Hepatocyte (in vitro differentiated cells): ENCODE measurements at regions not wholly inside any gene's neighbourhood (a gene's known extent, or its start where the extent isn't known, plus 50 kb on each side); places are given as distances from the start of the nearest gene placed in this dataset.
"Not testable (repeated sequence)": the region's sequence is repeated elsewhere in the genome, so short reads cannot be mapped to it uniquely, and the experiment has no call there.

Experiments
- DNase-seq: peaks from one replicate; pipeline ENCODE4 v3.0.0-alpha.2; 2016; ENCODE audit warnings: low spot score
- H2AFZ ChIP-seq: fragments of 200-600 bp; sonication (generic); 2 replicates; pipeline ENCODE4 v1.6.0; 2016; ENCODE audit warnings: antibody characterized with exemption, mild to moderate bottlenecking
- H3K27ac ChIP-seq: fragments of 200-600 bp; sonication (generic); 2 replicates; pipeline ENCODE4 v1.5.1; 2016; ENCODE audit warnings: mild to moderate bottlenecking
- H3K27me3 ChIP-seq: fragments of 200-600 bp; sonication (generic); 2 replicates; pipeline ENCODE4 v1.6.1; 2016
- H3K36me3 ChIP-seq: fragments of 200-600 bp; sonication (generic); replicated peaks from 2 replicates; pipeline ENCODE4 v1.5.1; 2016; ENCODE audit warnings: low read depth; ENCODE audit not compliant: insufficient read depth
- H3K4me1 ChIP-seq: fragments of 200-600 bp; sonication (generic); 2 replicates; pipeline ENCODE4 v1.5.1; 2016; ENCODE audit warnings: mild to moderate bottlenecking, moderate library complexity; ENCODE audit not compliant: insufficient read depth
- H3K4me2 ChIP-seq: fragments of 200-600 bp; sonication (generic); 2 replicates; pipeline ENCODE4 v1.6.0; 2016
- H3K4me3 ChIP-seq: fragments of 200-600 bp; sonication (generic); 2 replicates; pipeline ENCODE4 v1.5.1; 2016; ENCODE audit warnings: mild to moderate bottlenecking
- H3K79me2 ChIP-seq: fragments of 200-600 bp; sonication (generic); 2 replicates; pipeline ENCODE4 v1.6.0; 2017; ENCODE audit warnings: mild to moderate bottlenecking
- H3K9me2 ChIP-seq: fragments of 200-600 bp; sonication (generic); replicated peaks from 2 replicates; pipeline ENCODE4 v1.6.0; 2017; ENCODE audit warnings: mild to moderate bottlenecking; ENCODE audit not compliant: insufficient read depth
- H3K9me3 ChIP-seq: fragments of 200-600 bp; sonication (generic); 2 replicates; pipeline ENCODE4 v1.5.1; 2016; ENCODE audit warnings: low read depth, mild to moderate bottlenecking
- H4K20me1 ChIP-seq: fragments of 200-600 bp; sonication (generic); 2 replicates; pipeline ENCODE4 v1.6.0; 2016; ENCODE audit warnings: mild to moderate bottlenecking; ENCODE audit not compliant: insufficient read depth, poor library complexity, severe bottlenecking
- EZH2 ChIP-seq: fragments of 200-600 bp; sonication (generic); IDR thresholded peaks from 2 replicates; pipeline ENCODE4 v1.6.1; 2016; ENCODE audit warnings: antibody characterized with exemption, mild to moderate bottlenecking, borderline replicate concordance
- EZH2phosphoT487 ChIP-seq: fragments of 200-600 bp; sonication (generic); IDR thresholded peaks from one replicate; pipeline ENCODE4 v1.6.1; 2018; ENCODE audit warnings: antibody characterized with exemption, mild to moderate bottlenecking, low read depth, moderate library complexity; ENCODE audit not compliant: unreplicated experiment, severe bottlenecking
- WGBS: methylation state at CpG from one replicate; pipeline ENCODE4 v1.1.6; 2016; ENCODE audit warnings: low lambda C conversion rate; ENCODE audit errors: missing lambda C conversion rate; 5-methylcytosine and 5-hydroxymethylcytosine counted together
- TF ChIP-seq, protein P1 (sequence below): fragments of 200-600 bp; sonication (generic); IDR thresholded peaks from 2 replicates; pipeline ENCODE4 v1.5.1; 2016; ENCODE audit warnings: antibody characterized with exemption, mild to moderate bottlenecking; ENCODE audit not compliant: poor library complexity

DNA sequence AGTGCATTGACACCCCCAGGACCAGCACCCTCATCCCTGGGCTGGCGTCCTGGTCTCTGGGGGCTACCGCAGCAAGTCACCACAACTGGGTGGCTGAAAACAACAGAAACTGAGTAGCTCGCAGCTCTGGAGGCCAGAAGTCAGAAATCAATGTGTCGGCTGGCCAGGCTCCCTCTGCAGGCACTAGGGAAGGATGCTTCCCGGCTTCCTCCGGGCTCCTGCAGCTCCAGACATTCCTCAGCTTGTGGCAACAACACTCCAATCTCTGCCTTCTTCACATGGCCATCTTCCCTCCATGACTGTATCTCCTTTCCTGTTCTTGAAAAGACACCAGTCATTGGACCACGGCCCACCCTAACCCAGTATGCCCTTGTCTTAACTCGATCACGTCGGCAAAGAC lies 224.2 kb downstream of the NPHP4 start:
- H3K4me2 ChIP-seq = no peak overlapping the region
- WGBS = 64% methylated on average over 10 of the region's 10 CpGs
- no peaks in the 10 kb centered on the region for H3K9me2 ChIP-seq
- no peak for DNase-seq
- H3K27me3 ChIP-seq = peaks cover 3% of the 10 kb centered on the region
- no peak overlapping the region for H2AFZ ChIP-seq
- TF ChIP-seq EZH2 (no peak), EZH2phosphoT487 (no peak)
- TF ChIP-seq, protein P1, sequence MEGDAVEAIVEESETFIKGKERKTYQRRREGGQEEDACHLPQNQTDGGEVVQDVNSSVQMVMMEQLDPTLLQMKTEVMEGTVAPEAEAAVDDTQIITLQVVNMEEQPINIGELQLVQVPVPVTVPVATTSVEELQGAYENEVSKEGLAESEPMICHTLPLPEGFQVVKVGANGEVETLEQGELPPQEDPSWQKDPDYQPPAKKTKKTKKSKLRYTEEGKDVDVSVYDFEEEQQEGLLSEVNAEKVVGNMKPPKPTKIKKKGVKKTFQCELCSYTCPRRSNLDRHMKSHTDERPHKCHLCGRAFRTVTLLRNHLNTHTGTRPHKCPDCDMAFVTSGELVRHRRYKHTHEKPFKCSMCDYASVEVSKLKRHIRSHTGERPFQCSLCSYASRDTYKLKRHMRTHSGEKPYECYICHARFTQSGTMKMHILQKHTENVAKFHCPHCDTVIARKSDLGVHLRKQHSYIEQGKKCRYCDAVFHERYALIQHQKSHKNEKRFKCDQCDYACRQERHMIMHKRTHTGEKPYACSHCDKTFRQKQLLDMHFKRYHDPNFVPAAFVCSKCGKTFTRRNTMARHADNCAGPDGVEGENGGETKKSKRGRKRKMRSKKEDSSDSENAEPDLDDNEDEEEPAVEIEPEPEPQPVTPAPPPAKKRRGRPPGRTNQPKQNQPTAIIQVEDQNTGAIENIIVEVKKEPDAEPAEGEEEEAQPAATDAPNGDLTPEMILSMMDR = no peak
- H3K36me3 ChIP-seq = no peaks in the 10 kb centered on the region
- no peaks in the 10 kb centered on the region for H3K9me3 ChIP-seq
- no peak overlapping the region for H3K4me3 ChIP-seq
- no peak overlapping the region for H3K27ac ChIP-seq
- no peaks in the 10 kb centered on the region for H4K20me1 ChIP-seq
- no peaks in the 10 kb centered on the region for H3K79me2 ChIP-seq
- no peaks in the 10 kb centered on the region for H3K4me1 ChIP-seq

DNA sequence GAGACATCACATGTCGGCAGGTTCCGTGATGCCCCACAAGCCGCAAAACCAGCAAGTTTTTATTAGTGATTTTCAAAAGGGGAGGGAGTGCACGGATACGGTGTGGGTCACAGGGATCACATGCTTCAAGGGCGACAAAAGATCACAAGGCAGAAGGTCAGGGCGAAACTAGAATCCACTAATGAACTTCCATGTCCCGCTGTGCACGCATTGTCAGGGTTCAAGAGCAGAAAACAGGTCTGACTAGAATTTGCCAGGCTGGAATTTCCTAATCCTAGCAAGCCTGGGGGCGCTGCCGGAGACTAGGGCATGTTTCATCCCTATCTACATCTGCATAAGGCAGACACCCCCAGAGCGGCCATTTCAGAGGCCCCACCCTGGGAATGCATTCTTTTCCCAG lies 225.2 kb downstream of the NPHP4 start:
- not testable (repeated sequence) for DNase-seq, H3K4me1 ChIP-seq, H4K20me1 ChIP-seq, H3K27me3 ChIP-seq, H3K4me2 ChIP-seq, H3K36me3 ChIP-seq, H3K4me3 ChIP-seq, H3K9me3 ChIP-seq, H3K27ac ChIP-seq, H3K79me2 ChIP-seq, H2AFZ ChIP-seq, H3K9me2 ChIP-seq
- WGBS = 39% methylated on average over 12 of the region's 12 CpGs

DNA sequence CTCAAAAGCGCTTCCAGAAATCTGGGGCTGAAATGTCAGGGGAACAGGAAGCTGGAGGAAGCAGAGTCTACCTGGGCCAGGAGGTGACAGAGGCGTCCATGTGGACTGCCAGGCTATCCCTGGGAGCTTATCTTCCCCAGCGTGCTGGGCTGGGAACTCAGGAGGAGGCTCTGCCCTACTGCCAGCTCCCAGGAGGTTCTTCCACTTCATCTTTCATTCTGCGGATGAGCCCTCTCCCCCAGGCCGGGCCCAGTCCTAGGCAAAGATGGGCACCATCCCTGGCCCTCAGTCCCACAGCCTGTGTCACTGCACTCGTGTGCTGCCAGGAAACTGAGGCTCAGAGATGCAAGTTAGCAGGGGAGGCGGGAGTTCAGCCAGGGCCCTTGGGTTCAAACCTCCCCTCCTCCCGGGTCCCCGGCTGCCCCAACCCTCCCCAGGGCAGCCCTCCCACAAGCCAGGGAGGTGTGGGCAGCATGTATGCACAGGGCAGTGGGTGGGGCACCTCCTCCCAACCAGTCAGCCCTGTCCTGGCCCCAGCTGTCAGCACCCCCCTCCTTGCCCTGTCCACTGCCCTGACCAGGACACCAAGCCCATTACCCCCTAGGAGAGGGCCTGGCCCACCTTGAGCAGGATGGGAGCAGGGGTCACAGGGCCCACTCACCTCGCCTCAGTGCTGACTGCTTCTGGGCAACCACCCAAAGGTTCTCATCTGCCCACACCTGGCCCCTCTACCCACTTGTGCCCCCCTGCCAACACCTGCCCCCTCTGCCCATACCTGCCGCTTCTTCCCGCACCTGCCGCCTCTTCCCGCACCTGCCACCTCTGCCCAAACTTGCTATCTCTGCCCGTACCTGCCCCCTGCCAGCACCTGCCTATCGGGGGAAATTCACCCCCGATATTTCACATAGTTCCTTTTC lies 226.0 kb downstream of the NPHP4 start:
- no peaks in the 10 kb centered on the region for H3K79me2 ChIP-seq
- DNase-seq = no peak
- peaks cover 3% of the 10 kb centered on the region for H3K27me3 ChIP-seq

GRCh38 chr1:5765483-5765882 lies 226.7 kb downstream of the NPHP4 start:
- Histone ChIP-seq H3K9me3 (no peaks in the 10 kb centered on the region), H3K4me1 (no peaks in the 10 kb centered on the region), H4K20me1 (no peaks in the 10 kb centered on the region), H3K9me2 (no peaks in the 10 kb centered on the region), H3K4me2 (no peak overlapping the region), H3K27ac (no peak overlapping the region), H3K79me2 (no peaks in the 10 kb centered on the region), H2AFZ (no peak overlapping the region), H3K27me3 (peaks cover 3% of the 10 kb centered on the region), H3K36me3 (no peaks in the 10 kb centered on the region), H3K4me3 (no peak overlapping the region)
- 28% methylated on average over 5 of the region's 5 CpGs for WGBS
- TF ChIP-seq EZH2 (no peak), EZH2phosphoT487 (no peak)
- TF ChIP-seq, protein P1 = no peak
- no peak for DNase-seq

More for the DNA sequence above, 226.0 kb downstream of the NPHP4 start:
- Histone ChIP-seq H3K4me3 (no peak overlapping the region), H3K36me3 (no peaks in the 10 kb centered on the region), H3K9me3 (no peaks in the 10 kb centered on the region), H3K27ac (no peak overlapping the region), H3K9me2 (no peaks in the 10 kb centered on the region), H2AFZ (no peak overlapping the region), H3K4me2 (no peak overlapping the region), H3K4me1 (no peaks in the 10 kb centered on the region), H4K20me1 (no peaks in the 10 kb centered on the region)
- TF ChIP-seq EZH2phosphoT487 (no peak), EZH2 (no peak)
- TF ChIP-seq, protein P1 = no peak
- 77% methylated on average over 15 of the region's 17 CpGs for WGBS
